Psoas muscle (tissue), 7 donors: ENCODE measurements at regions not wholly inside any gene's neighbourhood (a gene's known extent, or its start where the extent isn't known, plus 50 kb on each side); places are given as distances from the start of the nearest gene placed in this dataset.

Experiments used
- ATAC-seq, 4 donors: fragments of 200-7000 bp; cut with Tn5 transposase; one replicate each; pipeline ENCODE4 v1.9.1; 2020; ENCODE audit warnings: moderate library complexity in 3 of 4, mild to moderate bottlenecking in 2 of 4
- DNase-seq, 2 donors: peaks; one replicate each; pipeline ENCODE4 v3.0.0-alpha.2; 2020
- H3K27ac ChIP-seq: fragments of 200-600 bp; one replicate; pipeline ENCODE4 v1.8.0; 2022
- H3K27me3 ChIP-seq, 3 donors: fragments of 200-600 bp in 1 of 3; one replicate each; pipeline versions ENCODE4 v1.6.1 to v1.8.0; 2013 to 2022; ENCODE audit warnings: low read length in 2 of 3, mild to moderate bottlenecking in 2 of 3, moderate library complexity in 1 of 3; ENCODE audit not compliant: insufficient read depth in 3 of 3
- H3K36me3 ChIP-seq, 2 donors: fragments of 200-600 bp in 1 of 2; one replicate each; pipeline versions ENCODE4 v1.6.1 to v1.8.0; 2013 to 2022; ENCODE audit warnings: low read depth in 1 of 2, mild to moderate bottlenecking in 1 of 2, moderate library complexity in 1 of 2; ENCODE audit not compliant: insufficient read depth in 1 of 2
- H3K4me1 ChIP-seq: fragments of 200-600 bp; one replicate; pipeline ENCODE4 v1.8.0; 2022
- H3K4me3 ChIP-seq: fragments of 200-600 bp; one replicate; pipeline ENCODE4 v1.8.0; 2022; ENCODE audit warnings: mild to moderate bottlenecking
- H3K9me3 ChIP-seq: fragments of 200-600 bp; one replicate; pipeline ENCODE4 v1.8.0; 2022
- CTCF ChIP-seq: fragments of 200-600 bp; IDR thresholded peaks from one replicate; pipeline ENCODE4 v1.8.0; 2022; ENCODE audit warnings: antibody characterized with exemption
- WGBS, 3 donors: extraction: QIAGEN DNeasy Blood & Tissue Kit; methylation state at CpG; one replicate each; pipeline versions ENCODE4 v1.1.6 to v1.1.7; 2013; 5-methylcytosine and 5-hydroxymethylcytosine counted together
- intact Hi-C, 2 donors: fragments of 100-400 bp; cut with DNase I; formaldehyde crosslinking; loops; one replicate each; pipeline versions ENCODE4 v1.11.0 to v1.14.2; 2022
- donor health status: healthy with polysubstance abuse.
- donor health status: DM: no; HTN: no; CAD: no; lungs with moderate emphysema.
- donor health status: Bipolar disorder and iron deficiency.
- donor health status: healthy.
- donor health status: DM: yes; HTN: yes; CAD: no.
- donor health status: DM: no; HTN: no; CAD: no.
- donor health status: DM: yes; HTN: yes; CAD: no.

DNA sequence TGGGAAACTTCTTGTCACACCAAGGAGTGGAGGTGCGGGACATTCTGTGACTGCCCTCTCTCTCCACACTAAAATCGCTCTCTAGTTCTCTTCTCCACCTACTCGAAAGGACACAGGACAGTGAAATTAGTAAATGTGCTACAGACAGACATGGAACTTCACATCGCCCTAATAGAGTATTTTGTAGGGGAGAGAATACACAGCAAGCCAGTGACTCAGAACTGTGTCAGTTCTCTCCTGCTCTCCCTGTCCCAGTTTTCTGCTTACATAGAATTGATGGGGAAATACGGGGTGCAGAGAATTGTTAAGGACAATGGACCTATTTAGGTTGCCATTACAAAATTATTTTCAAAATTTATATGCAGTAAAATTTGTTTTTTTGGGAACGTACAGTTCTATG, 159.6 kb upstream of the GADL1 start:
- Histone ChIP-seq H3K27me3 (no peaks in the 10 kb centered on the region), H3K27ac (no peak overlapping the region), H3K36me3 (no peaks in the 10 kb centered on the region), H3K9me3 (no peaks in the 10 kb centered on the region), H3K4me3 (no peak overlapping the region), H3K4me1 (no peaks in the 10 kb centered on the region)
- ATAC-seq (no peak), DNase-seq (no peak)
- intact Hi-C loops: no loop called here
- no peak for TF ChIP-seq CTCF
- 79 to 91% (median 83%) methylated on average over 6 of the region's 6 CpGs for WGBS, 3 donors

DNA sequence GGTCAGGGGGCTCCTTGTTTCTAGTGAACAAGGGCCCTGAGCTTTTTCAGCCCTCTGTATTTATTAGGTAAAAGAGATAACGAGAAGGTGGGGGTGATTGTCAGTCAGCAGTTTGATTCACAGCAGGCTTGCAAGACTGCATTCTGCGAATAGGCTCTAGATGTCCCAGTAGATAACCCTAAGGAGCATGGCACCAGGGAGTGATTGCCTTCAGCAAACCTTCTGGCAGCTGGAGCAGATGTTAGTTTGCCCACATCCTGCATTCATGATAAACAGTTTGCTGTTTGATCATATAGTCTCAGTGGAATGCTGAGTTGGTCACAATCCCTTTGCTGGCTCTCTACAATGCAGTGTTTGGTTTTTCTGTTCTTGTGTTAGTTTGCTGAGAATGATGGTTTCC, 161.3 kb upstream of the GADL1 start:
- intact Hi-C loops: no loop called here
- Histone ChIP-seq H3K36me3 (no peaks in the 10 kb centered on the region), H3K27me3 (no peaks in the 10 kb centered on the region), H3K4me1 (no peaks in the 10 kb centered on the region), H3K4me3 (no peak overlapping the region), H3K27ac (no peak overlapping the region), H3K9me3 (no peaks in the 10 kb centered on the region)
- no peak for TF ChIP-seq CTCF
- WGBS, 3 donors: 91 to 97% (median 96%) methylated on average over 2 of the region's 2 CpGs
- DNase-seq (no peak), ATAC-seq (no peak)

GRCh38 chr3:31057891-31058290, 163.4 kb upstream of the GADL1 start:
- WGBS, 3 donors: 65 to 94% (median 68%) methylated on average over 3 of the region's 3 CpGs
- no peak for TF ChIP-seq CTCF
- H3K27me3 ChIP-seq: no peaks in the 10 kb centered on the region
- H3K27ac ChIP-seq: no peak overlapping the region
- no peak for ATAC-seq
- H3K4me1 ChIP-seq: no peaks in the 10 kb centered on the region
- no peak for DNase-seq
- H3K9me3 ChIP-seq: no peaks in the 10 kb centered on the region
- no peaks in the 10 kb centered on the region for H3K36me3 ChIP-seq
- intact Hi-C loops: no loop called here
- H3K4me3 ChIP-seq: no peak overlapping the region

- Histone ChIP-seq H3K27ac (no peak overlapping the region), H3K4me3 (no peak overlapping the region), H3K9me3 (no peaks in the 10 kb centered on the region), H3K36me3 (no peaks in the 10 kb centered on the region), H3K4me1 (no peaks in the 10 kb centered on the region), H3K27me3 (no peaks in the 10 kb centered on the region)
- TF ChIP-seq CTCF: no peak
- DNase-seq: no peak
- ATAC-seq: no peak
- intact Hi-C loops: loop anchor here in 1 of 2 donors (10.0 kb wide), 1 partner anchor 289 kb away; no protein-coding TSS in a partner anchor
These were observed 169.6 kb upstream of the GADL1 start for GRCh38 chr3:31064021-31064420.

GRCh38 chr3:31065765-31066164, 171.3 kb upstream of the GADL1 start:
- H3K4me3 ChIP-seq: no peak overlapping the region
- no peaks in the 10 kb centered on the region for H3K9me3 ChIP-seq
- no peaks in the 10 kb centered on the region for H3K4me1 ChIP-seq
- ATAC-seq (peak in 2 of 4 donors; percentile 41 to 52), DNase-seq (no peak)
- H3K27ac ChIP-seq: no peak overlapping the region
- no peak for TF ChIP-seq CTCF
- no peaks in the 10 kb centered on the region for H3K27me3 ChIP-seq
- H3K36me3 ChIP-seq: no peaks in the 10 kb centered on the region
- intact Hi-C loops: loop anchor here in 1 of 2 donors (10.0 kb wide), 1 partner anchor 291 kb away; no protein-coding TSS in a partner anchor
- WGBS, 3 donors: 66 to 91% (median 83%) methylated on average over 1 of the region's 1 CpG
